ENCODE measurements at regions not wholly inside any gene's neighbourhood (a gene's known extent, or its start where the extent isn't known, plus 50 kb on each side); places are given as distances from the start of the nearest gene placed in this dataset.

GRCh38 chr9:13372510-13372909, 93.0 kb upstream of the MPDZ start:
- no peak overlapping the region for H2BK20ac ChIP-seq (ENCODE audit: low read depth, low read length, poor library complexity, severe bottlenecking)
- no peak overlapping the region for H4K8ac ChIP-seq (replicated peaks; ENCODE audit: insufficient read length, low read depth, low read length)
- no peaks in the 10 kb centered on the region for H3K9me3 ChIP-seq (ENCODE audit: control insufficient read depth, low read depth, low read length)
- H2BK120ac ChIP-seq (ENCODE audit: low read depth, low read length, poor library complexity, severe bottlenecking): no peak overlapping the region
- H3K27me3 Mint-ChIP-seq (ENCODE audit: low read depth): no peaks in the 10 kb centered on the region
- no peak overlapping the region for H3K27ac ChIP-seq (ENCODE audit: insufficient read length, low read depth, low read length)
- H3K9ac ChIP-seq (ENCODE audit: extremely low read depth, insufficient read length, low read length): no peak overlapping the region
- H3K14ac ChIP-seq (ENCODE audit: insufficient read depth, low read length): no peak overlapping the region
- H3K79me1 ChIP-seq (ENCODE audit: insufficient read depth, low read depth, low read length, poor library complexity, severe bottlenecking): no peaks in the 10 kb centered on the region
- H3K23me2 ChIP-seq (ENCODE audit: insufficient read length, low read depth, low read length, poor library complexity, severe bottlenecking): no peaks in the 10 kb centered on the region
- no peaks in the 10 kb centered on the region for H3K36me3 Mint-ChIP-seq (ENCODE audit: insufficient read depth in 1 of 3, low read depth in 3 of 3)
- no peak overlapping the region for H2BK5ac ChIP-seq (ENCODE audit: insufficient read length, low read length)
- H3K4me1 ChIP-seq (ENCODE audit: insufficient read depth, low read length): no peaks in the 10 kb centered on the region
- H2AFZ ChIP-seq (ENCODE audit: low read length): no peak overlapping the region
- WGBS (ENCODE audit: extremely low coverage, insufficient read length, low lambda C conversion rate): no CpG with 5 or more reads among the region's 1 CpG
- H4K91ac ChIP-seq (ENCODE audit: insufficient read length, low read depth, low read length): no peak overlapping the region
- H3K23ac ChIP-seq (ENCODE audit: insufficient read length, low read depth, low read length): no peak overlapping the region
- no peak overlapping the region for H2BK12ac ChIP-seq (ENCODE audit: insufficient read length, low read depth, low read length)
- no peak overlapping the region for H2BK15ac ChIP-seq (ENCODE audit: low read depth, low read length)
- no peak overlapping the region for H4K5ac ChIP-seq (ENCODE audit: insufficient read length, low read depth, low read length)
- peaks cover 14 to 18% of the 10 kb centered on the region in 2 experiments for H3K4me1 Mint-ChIP-seq
- H3K18ac ChIP-seq (ENCODE audit: insufficient read length, low read depth, low read length): no peak overlapping the region
- H3K27ac Mint-ChIP-seq: no peak overlapping the region
- H3K27me3 ChIP-seq (ENCODE audit: insufficient read depth, low read length): no peaks in the 10 kb centered on the region
- no peak overlapping the region for H3K4me2 ChIP-seq (ENCODE audit: insufficient read depth, insufficient read length, low read length)
- no peak overlapping the region for H3K4ac ChIP-seq (ENCODE audit: low read depth, low read length)
- H2AK5ac ChIP-seq (ENCODE audit: insufficient read length, low read length): no peak overlapping the region
- H4K20me1 ChIP-seq (ENCODE audit: control insufficient read depth, insufficient read depth, insufficient read length): no peaks in the 10 kb centered on the region
- no peak for TF ChIP-seq CTCF (conservative IDR thresholded peaks at IDR 0.05)
- H3K4me3 Mint-ChIP-seq: no peak overlapping the region
- no peaks in the 10 kb centered on the region for H3K79me2 ChIP-seq (ENCODE audit: insufficient read depth, low read length)
- no peak overlapping the region for H3K56ac ChIP-seq (ENCODE audit: insufficient read length, low read depth, low read length)
- H3T11ph ChIP-seq (ENCODE audit: low read length): no peak overlapping the region
- H3K9me3 Mint-ChIP-seq: no peaks in the 10 kb centered on the region
- DNase-seq: no peak
